ENCODE measurements at regions not wholly inside any gene's neighbourhood (a gene's known extent, or its start where the extent isn't known, plus 50 kb on each side); places are given as distances from the start of the nearest gene placed in this dataset.
A peak's percentile ranks its signal among the peaks of the same experiment; 100 is the strongest.

GRCh38 chr10:128267581-128267980 lies 141.4 kb upstream of the MKI67 start:
- Histone ChIP-seq H3K9me3 (ENCODE audit: control insufficient read depth in 2 of 3, low read length in 3 of 3) (no peaks in the 10 kb centered on the region), H3K4me3 (ENCODE audit: low read length) (no peak overlapping the region), H3K4me1 (ENCODE audit: control insufficient read depth in 2 of 2, insufficient read depth in 2 of 2, low read length in 2 of 2) (no peaks in the 10 kb centered on the region), H3K27me3 (ENCODE audit: control insufficient read depth in 2 of 2, insufficient read depth in 2 of 2, low read length in 2 of 2) (peaks cover 0 to 10% of the 10 kb centered on the region in 2 donors), H3K36me3 (ENCODE audit: control insufficient read depth in 2 of 3, insufficient read depth in 3 of 3, low read length in 3 of 3) (no peaks in the 10 kb centered on the region), H3K27ac (ENCODE audit: low read depth, low read length) (no peak overlapping the region)
- Mint-ChIP-seq H3K4me1 (no peaks in the 10 kb centered on the region), H3K27ac (no peak overlapping the region), H3K36me3 (no peaks in the 10 kb centered on the region), H3K27me3 (peaks cover 43 to 93% (median 66%) of the 10 kb centered on the region in 5 donors), H3K9me3 (no peaks in the 10 kb centered on the region), H3K4me3 (no peak overlapping the region)
- CTCF ChIA-PET, result no interaction called here
- POLR2A ChIA-PET, result no interaction called here
- DNase-seq, result no peak
- intact Hi-C loops (cut with micrococcal nuclease), result no loop called here
- ATAC-seq, result no peak

DNA sequence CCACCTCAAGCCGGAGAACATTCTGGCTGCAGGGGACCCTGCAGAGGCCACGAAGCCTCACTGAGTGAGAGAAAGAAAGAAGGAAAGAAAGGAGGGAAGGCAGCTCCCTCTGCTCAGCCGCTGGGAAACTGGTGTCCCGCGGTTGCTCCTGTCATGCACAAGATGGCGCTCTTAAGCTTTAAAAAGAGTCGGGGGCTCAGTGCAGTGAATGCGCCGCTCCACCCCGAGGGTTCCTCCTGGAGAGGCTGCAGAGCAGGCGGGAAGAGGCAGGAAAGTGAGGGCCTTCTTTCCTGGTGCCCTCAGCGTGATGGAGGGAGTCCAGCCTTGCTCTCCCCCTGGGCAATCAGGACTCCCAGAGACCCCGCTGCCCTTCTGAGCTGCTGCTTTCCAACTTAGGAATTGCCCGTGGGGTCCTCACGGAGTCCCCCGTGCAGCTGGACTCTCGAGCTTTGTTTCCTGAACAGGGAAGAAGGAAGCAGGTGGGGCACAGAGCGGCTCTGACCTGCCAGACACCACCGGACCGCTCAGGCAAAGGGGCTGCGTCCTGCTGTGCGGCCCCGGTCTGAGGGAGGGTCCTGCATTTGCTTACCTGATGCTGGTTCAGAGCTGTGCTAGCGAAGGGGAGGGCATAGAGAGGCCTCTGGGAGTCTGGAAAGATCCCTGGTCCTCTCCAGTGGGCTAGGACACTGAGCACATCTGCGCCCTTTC lies 141.9 kb upstream of the MKI67 start:
- H3K27ac Mint-ChIP-seq, result no peak overlapping the region
- no peaks in the 10 kb centered on the region for H3K4me1 Mint-ChIP-seq
- no peak overlapping the region for H3K4me3 Mint-ChIP-seq
- H3K4me1 ChIP-seq (ENCODE audit: control insufficient read depth in 2 of 2, insufficient read depth in 2 of 2, low read length in 2 of 2), result no peaks in the 10 kb centered on the region
- H3K36me3 Mint-ChIP-seq, result no peaks in the 10 kb centered on the region
- ATAC-seq (no peak), DNase-seq (no peak)
- H3K27me3 Mint-ChIP-seq, result peaks cover 44 to 93% (median 71%) of the 10 kb centered on the region in 5 donors
- no peaks in the 10 kb centered on the region for H3K9me3 ChIP-seq (ENCODE audit: control insufficient read depth in 2 of 3, low read length in 3 of 3)
- intact Hi-C loops (cut with micrococcal nuclease), result no loop called here
- CTCF ChIA-PET, result no interaction called here
- POLR2A ChIA-PET, result no interaction called here
- H3K27ac ChIP-seq (ENCODE audit: low read depth, low read length), result no peak overlapping the region
- H3K27me3 ChIP-seq (ENCODE audit: control insufficient read depth in 2 of 2, insufficient read depth in 2 of 2, low read length in 2 of 2), result peaks cover 0 to 10% of the 10 kb centered on the region in 2 donors
- no peak overlapping the region for H3K4me3 ChIP-seq (ENCODE audit: low read length)
- no peaks in the 10 kb centered on the region for H3K9me3 Mint-ChIP-seq
- no peaks in the 10 kb centered on the region for H3K36me3 ChIP-seq (ENCODE audit: control insufficient read depth in 2 of 3, insufficient read depth in 3 of 3, low read length in 3 of 3)

- Histone ChIP-seq H3K4me3 (ENCODE audit: low read length) (no peak overlapping the region), H3K36me3 (ENCODE audit: control insufficient read depth in 2 of 3, insufficient read depth in 3 of 3, low read length in 3 of 3) (no peaks in the 10 kb centered on the region), H3K4me1 (ENCODE audit: control insufficient read depth in 2 of 2, insufficient read depth in 2 of 2, low read length in 2 of 2) (no peaks in the 10 kb centered on the region), H3K27ac (ENCODE audit: low read depth, low read length) (no peak overlapping the region), H3K9me3 (ENCODE audit: control insufficient read depth in 2 of 3, low read length in 3 of 3) (no peaks in the 10 kb centered on the region), H3K27me3 (ENCODE audit: control insufficient read depth in 2 of 2, insufficient read depth in 2 of 2, low read length in 2 of 2) (no peaks in the 10 kb centered on the region)
- Mint-ChIP-seq H3K27me3 (peaks cover 55 to 79% (median 71%) of the 10 kb centered on the region in 5 donors), H3K4me3 (peak overlapping the region; percentile 3 to 79 (median 44)), H3K4me1 (peaks cover 5 to 9% (median 7%) of the 10 kb centered on the region in 7 donors), H3K9me3 (no peaks in the 10 kb centered on the region), H3K36me3 (no peaks in the 10 kb centered on the region), H3K27ac (peak overlapping the region in 1 of 9 donors; percentile 5)
- ChIA-PET CTCF (no interaction called here), POLR2A (no interaction called here)
- intact Hi-C loops (cut with micrococcal nuclease), result loop anchor here in 1 of 2 donors (10.0 kb wide), 1 partner anchor 260 kb away; no protein-coding TSS in a partner anchor
- ATAC-seq, result no peak
- peak in 1 of 9 donors; percentile 1 for DNase-seq
Observed at GRCh38 chr10:128274938-128275337, 148.7 kb upstream of the MKI67 start.

DNA sequence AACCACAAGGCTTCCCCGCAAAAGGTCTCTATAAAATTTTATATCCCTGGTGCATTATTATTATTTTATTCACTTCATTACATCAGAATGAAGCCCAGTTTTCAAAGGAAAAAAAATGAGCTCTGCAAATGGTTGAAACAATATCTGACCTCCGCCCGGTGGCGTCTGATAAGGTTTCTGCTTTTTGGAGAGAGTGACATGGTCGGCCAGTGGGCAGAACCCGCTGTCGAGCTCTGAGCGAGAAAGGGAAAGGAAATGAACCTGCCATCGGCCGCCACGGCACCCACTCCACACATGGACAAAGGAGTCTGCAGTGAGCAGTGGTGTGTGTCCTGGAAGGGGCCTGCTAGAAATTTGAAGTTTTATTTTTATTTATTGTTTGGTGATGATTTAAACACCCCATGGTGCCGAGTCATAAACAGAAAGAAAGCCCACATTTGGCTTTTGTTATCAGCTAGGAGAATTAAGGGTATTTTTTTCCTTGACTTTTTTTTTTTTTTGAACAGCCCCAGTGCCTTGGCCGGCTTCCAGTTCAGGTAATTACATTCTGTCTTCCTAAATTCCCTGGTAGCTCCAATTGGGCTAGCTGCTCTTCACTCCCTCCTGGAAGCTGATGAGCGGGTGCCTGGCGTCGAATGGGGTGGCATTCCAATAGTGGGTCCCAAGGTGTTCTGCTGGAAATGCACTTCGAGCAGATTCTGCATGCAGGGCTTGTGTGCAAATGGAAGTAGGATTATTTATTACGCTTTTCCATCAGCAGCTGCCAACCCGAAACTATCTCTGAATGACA lies 149.4 kb upstream of the MKI67 start:
- ChIA-PET POLR2A (no interaction called here), CTCF (no interaction called here)
- DNase-seq (no peak), ATAC-seq (peak; percentile 34)
- H3K36me3 ChIP-seq (ENCODE audit: control insufficient read depth in 2 of 3, insufficient read depth in 3 of 3, low read length in 3 of 3), result no peaks in the 10 kb centered on the region
- no peaks in the 10 kb centered on the region for H3K9me3 Mint-ChIP-seq
- H3K4me3 Mint-ChIP-seq, result peak overlapping the region; percentile 25 to 79 (median 44)
- peaks cover 5 to 9% (median 7%) of the 10 kb centered on the region in 7 donors for H3K4me1 Mint-ChIP-seq
- no peaks in the 10 kb centered on the region for H3K4me1 ChIP-seq (ENCODE audit: control insufficient read depth in 2 of 2, insufficient read depth in 2 of 2, low read length in 2 of 2)
- no peak overlapping the region for H3K4me3 ChIP-seq (ENCODE audit: low read length)
- intact Hi-C loops (cut with micrococcal nuclease), result loop anchor here in 1 of 2 donors (10.0 kb wide), 1 partner anchor 259 kb away; no protein-coding TSS in a partner anchor
- peak overlapping the region in 1 of 9 donors; percentile 5 for H3K27ac Mint-ChIP-seq
- H3K27me3 Mint-ChIP-seq, result peaks cover 53 to 77% (median 64%) of the 10 kb centered on the region in 5 donors
- no peak overlapping the region for H3K27ac ChIP-seq (ENCODE audit: low read depth, low read length)
- H3K9me3 ChIP-seq (ENCODE audit: control insufficient read depth in 2 of 3, low read length in 3 of 3), result no peaks in the 10 kb centered on the region
- no peaks in the 10 kb centered on the region for H3K36me3 Mint-ChIP-seq
- no peaks in the 10 kb centered on the region for H3K27me3 ChIP-seq (ENCODE audit: control insufficient read depth in 2 of 2, insufficient read depth in 2 of 2, low read length in 2 of 2)

- H3K27ac Mint-ChIP-seq, result no peak overlapping the region
- no peak for DNase-seq
- Histone ChIP-seq H3K36me3 (ENCODE audit: control insufficient read depth in 2 of 3, insufficient read depth in 3 of 3, low read length in 3 of 3) (no peaks in the 10 kb centered on the region), H3K4me1 (ENCODE audit: control insufficient read depth in 2 of 2, insufficient read depth in 2 of 2, low read length in 2 of 2) (no peaks in the 10 kb centered on the region), H3K27me3 (ENCODE audit: control insufficient read depth in 2 of 2, insufficient read depth in 2 of 2, low read length in 2 of 2) (no peaks in the 10 kb centered on the region), H3K4me3 (ENCODE audit: low read length) (no peak overlapping the region), H3K27ac (ENCODE audit: low read depth, low read length) (no peak overlapping the region), H3K9me3 (ENCODE audit: control insufficient read depth in 2 of 3, low read length in 3 of 3) (no peaks in the 10 kb centered on the region)
- ChIA-PET POLR2A (no interaction called here), CTCF (no interaction called here)
- peaks cover 5 to 9% (median 7%) of the 10 kb centered on the region in 7 donors for H3K4me1 Mint-ChIP-seq
- H3K27me3 Mint-ChIP-seq, result peaks cover 47 to 64% (median 58%) of the 10 kb centered on the region in 5 donors
- no peak for ATAC-seq
- no peak overlapping the region for H3K4me3 Mint-ChIP-seq
- no peaks in the 10 kb centered on the region for H3K36me3 Mint-ChIP-seq
- intact Hi-C loops (cut with micrococcal nuclease), result loop anchor here in 1 of 2 donors (10.0 kb wide), 1 partner anchor 257 kb away; no protein-coding TSS in a partner anchor
- H3K9me3 Mint-ChIP-seq, result no peaks in the 10 kb centered on the region
Observed at GRCh38 chr10:128277267-128277840, 151.1 kb upstream of the MKI67 start.

GRCh38 chr10:128278362-128278761 lies 152.1 kb upstream of the MKI67 start:
- ATAC-seq (no peak), DNase-seq (no peak)
- Mint-ChIP-seq H3K36me3 (no peaks in the 10 kb centered on the region), H3K27ac (no peak overlapping the region), H3K9me3 (no peaks in the 10 kb centered on the region), H3K27me3 (peaks cover 40 to 56% (median 52%) of the 10 kb centered on the region in 5 donors), H3K4me1 (peaks cover 5 to 9% (median 7%) of the 10 kb centered on the region in 7 donors), H3K4me3 (no peak overlapping the region)
- Histone ChIP-seq H3K9me3 (ENCODE audit: control insufficient read depth in 2 of 3, low read length in 3 of 3) (no peaks in the 10 kb centered on the region), H3K4me1 (ENCODE audit: control insufficient read depth in 2 of 2, insufficient read depth in 2 of 2, low read length in 2 of 2) (no peaks in the 10 kb centered on the region), H3K4me3 (ENCODE audit: low read length) (no peak overlapping the region), H3K27ac (ENCODE audit: low read depth, low read length) (no peak overlapping the region), H3K27me3 (ENCODE audit: control insufficient read depth in 2 of 2, insufficient read depth in 2 of 2, low read length in 2 of 2) (no peaks in the 10 kb centered on the region), H3K36me3 (ENCODE audit: control insufficient read depth in 2 of 3, insufficient read depth in 3 of 3, low read length in 3 of 3) (no peaks in the 10 kb centered on the region)
- CTCF ChIA-PET, result no interaction called here
- POLR2A ChIA-PET, result no interaction called here
- intact Hi-C loops (cut with micrococcal nuclease), result loop anchor here in 1 of 2 donors (10.0 kb wide), 1 partner anchor 256 kb away; no protein-coding TSS in a partner anchor
